HepG2 (cell line): ENCODE measurements at regions not wholly inside any gene's neighbourhood (a gene's known extent, or its start where the extent isn't known, plus 50 kb on each side); places are given as distances from the start of the nearest gene placed in this dataset.

Experiments
- ATM ChIP-seq: fragments of 450-650 bp; IDR thresholded peaks from 2 replicates; pipeline ENCODE4 v1.7.1; 2017; ENCODE audit warnings: mild to moderate bottlenecking, borderline replicate concordance
- IRF2 ChIP-seq: IDR thresholded peaks from 2 replicates; pipeline ENCODE4 v1.6.1; 2018; ENCODE audit warnings: missing genetic modification reagents, missing compliant biosample characterization
- MZF1 ChIP-seq: sonication (generic); formaldehyde crosslinking; IDR thresholded peaks from 2 replicates; pipeline ENCODE4 v1.8.1; 2023; ENCODE audit warnings: mild to moderate bottlenecking, missing genetic modification reagents, borderline replicate concordance
- POLR2A ChIP-seq, 2 experiments: IDR thresholded peaks; 2 replicates each; pipeline ENCODE4 v1.6.1; 2011; ENCODE audit warnings: low read depth in 2 of 2, low read length in 2 of 2, mild to moderate bottlenecking in 1 of 2, moderate library complexity in 1 of 2; ENCODE audit not compliant: insufficient read depth in 1 of 2
- TBX3 ChIP-seq: fragments of 450-650 bp; IDR thresholded peaks from 2 replicates; pipeline ENCODE4 v1.6.1; 2017; ENCODE audit warnings: antibody characterized with exemption, mild to moderate bottlenecking, inconsistent platforms, borderline replicate concordance
- ZFX ChIP-seq: sonication (generic); formaldehyde crosslinking; IDR thresholded peaks from 2 replicates; pipeline ENCODE4 v1.4.0; 2020; ENCODE audit warnings: mild to moderate bottlenecking, low read depth, missing genetic modification reagents, moderate library complexity
- ZNF432 ChIP-seq: sonication (generic); formaldehyde crosslinking; IDR thresholded peaks from 2 replicates; pipeline ENCODE4 v1.5.0; 2020; ENCODE audit warnings: missing genetic modification reagents, mild to moderate bottlenecking, borderline replicate concordance
- TF ChIP-seq, protein P1 (sequence below): sonication (generic); formaldehyde crosslinking; IDR thresholded peaks from 2 replicates; pipeline ENCODE4 v1.4.0; 2020; ENCODE audit warnings: missing genetic modification reagents
- TF ChIP-seq, protein P2 (sequence below), 2 experiments: IDR thresholded peaks; 2 replicates each; pipeline ENCODE4 v1.6.1; 2011 to 2012; ENCODE audit warnings: low read length in 2 of 2, borderline replicate concordance in 1 of 2, low read depth in 1 of 2, mild to moderate bottlenecking in 1 of 2, moderate library complexity in 1 of 2

- no peak for TF ChIP-seq ZNF432 (CRISPR knock-in tag)
- no peak for TF ChIP-seq TBX3
- TF ChIP-seq ATM, result no peak
- no peak for TF ChIP-seq ZFX (CRISPR knock-in tag)
- TF ChIP-seq IRF2 (CRISPR knock-in tag), result no peak
- TF ChIP-seq MZF1 (CRISPR knock-in tag), result no peak
- no peak for TF ChIP-seq POLR2A (IDR thresholded peaks at IDR 0.05; ENCODE audit: insufficient read depth in 1 of 2, low read depth in 2 of 2, low read length in 2 of 2)
- TF ChIP-seq, protein P1, sequence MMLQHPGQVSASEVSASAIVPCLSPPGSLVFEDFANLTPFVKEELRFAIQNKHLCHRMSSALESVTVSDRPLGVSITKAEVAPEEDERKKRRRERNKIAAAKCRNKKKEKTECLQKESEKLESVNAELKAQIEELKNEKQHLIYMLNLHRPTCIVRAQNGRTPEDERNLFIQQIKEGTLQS, result no peak
- TF ChIP-seq, protein P2, sequence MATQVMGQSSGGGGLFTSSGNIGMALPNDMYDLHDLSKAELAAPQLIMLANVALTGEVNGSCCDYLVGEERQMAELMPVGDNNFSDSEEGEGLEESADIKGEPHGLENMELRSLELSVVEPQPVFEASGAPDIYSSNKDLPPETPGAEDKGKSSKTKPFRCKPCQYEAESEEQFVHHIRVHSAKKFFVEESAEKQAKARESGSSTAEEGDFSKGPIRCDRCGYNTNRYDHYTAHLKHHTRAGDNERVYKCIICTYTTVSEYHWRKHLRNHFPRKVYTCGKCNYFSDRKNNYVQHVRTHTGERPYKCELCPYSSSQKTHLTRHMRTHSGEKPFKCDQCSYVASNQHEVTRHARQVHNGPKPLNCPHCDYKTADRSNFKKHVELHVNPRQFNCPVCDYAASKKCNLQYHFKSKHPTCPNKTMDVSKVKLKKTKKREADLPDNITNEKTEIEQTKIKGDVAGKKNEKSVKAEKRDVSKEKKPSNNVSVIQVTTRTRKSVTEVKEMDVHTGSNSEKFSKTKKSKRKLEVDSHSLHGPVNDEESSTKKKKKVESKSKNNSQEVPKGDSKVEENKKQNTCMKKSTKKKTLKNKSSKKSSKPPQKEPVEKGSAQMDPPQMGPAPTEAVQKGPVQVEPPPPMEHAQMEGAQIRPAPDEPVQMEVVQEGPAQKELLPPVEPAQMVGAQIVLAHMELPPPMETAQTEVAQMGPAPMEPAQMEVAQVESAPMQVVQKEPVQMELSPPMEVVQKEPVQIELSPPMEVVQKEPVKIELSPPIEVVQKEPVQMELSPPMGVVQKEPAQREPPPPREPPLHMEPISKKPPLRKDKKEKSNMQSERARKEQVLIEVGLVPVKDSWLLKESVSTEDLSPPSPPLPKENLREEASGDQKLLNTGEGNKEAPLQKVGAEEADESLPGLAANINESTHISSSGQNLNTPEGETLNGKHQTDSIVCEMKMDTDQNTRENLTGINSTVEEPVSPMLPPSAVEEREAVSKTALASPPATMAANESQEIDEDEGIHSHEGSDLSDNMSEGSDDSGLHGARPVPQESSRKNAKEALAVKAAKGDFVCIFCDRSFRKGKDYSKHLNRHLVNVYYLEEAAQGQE (IDR thresholded peaks at IDR 0.05; ENCODE audit: borderline replicate concordance in 1 of 2, low read depth in 1 of 2, low read length in 2 of 2), result no peak
These were observed 288.1 kb downstream of the TEX29 start for GRCh38 chr13:111608556-111608955.
